ENCODE measurements at regions not wholly inside any gene's neighbourhood (a gene's known extent, or its start where the extent isn't known, plus 50 kb on each side); places are given as distances from the start of the nearest gene placed in this dataset.

- no peak for DNase-seq
These were observed 362.3 kb downstream of the GATA3 start for GRCh38 chr10:8416760-8417159.

- no peak for DNase-seq
These were observed 363.1 kb downstream of the GATA3 start for GRCh38 chr10:8417631-8418030.

GRCh38 chr10:8418631-8419030 is 364.1 kb downstream of the GATA3 start:
- DNase-seq, result no peak

- DNase-seq, result no peak
These were observed 365.7 kb downstream of the GATA3 start for GRCh38 chr10:8420182-8420581.

- no peak for DNase-seq
These were observed 370.2 kb downstream of the GATA3 start for GRCh38 chr10:8424555-8425211.

- no peak for DNase-seq
These were observed 374.2 kb downstream of the GATA3 start for GRCh38 chr10:8428654-8429053.

GRCh38 chr10:8430321-8430720 is 375.8 kb downstream of the GATA3 start:
- no peak for DNase-seq

GRCh38 chr10:8431511-8431910 is 377.0 kb downstream of the GATA3 start:
- DNase-seq, result no peak

- no peak for DNase-seq
These were observed 380.9 kb downstream of the GATA3 start for GRCh38 chr10:8435186-8436055.

GRCh38 chr10:8437896-8438295 is 383.4 kb downstream of the GATA3 start:
- DNase-seq, result no peak

- DNase-seq, result no peak
These were observed 384.1 kb downstream of the GATA3 start for GRCh38 chr10:8438603-8439002.

- no peak for DNase-seq
These were observed 384.6 kb downstream of the GATA3 start for GRCh38 chr10:8439040-8439439.

- peak in 1 of 58 donors; percentile 1 for DNase-seq
These were observed 390.1 kb downstream of the GATA3 start for GRCh38 chr10:8444630-8445029.

GRCh38 chr10:8445353-8445752 is 390.9 kb downstream of the GATA3 start:
- no peak for DNase-seq

- DNase-seq, result no peak
These were observed 395.4 kb downstream of the GATA3 start for GRCh38 chr10:8449909-8450308.

GRCh38 chr10:8453587-8453986 is 399.1 kb downstream of the GATA3 start:
- no peak for DNase-seq

GRCh38 chr10:8454357-8454756 is 399.9 kb downstream of the GATA3 start:
- DNase-seq, result no peak

GRCh38 chr10:8455181-8455580 is 400.7 kb downstream of the GATA3 start:
- no peak for DNase-seq

GRCh38 chr10:8456386-8456785 is 401.9 kb downstream of the GATA3 start:
- no peak for DNase-seq

GRCh38 chr10:8460626-8461025 is 406.1 kb downstream of the GATA3 start:
- no peak for DNase-seq

- no peak for DNase-seq
These were observed 408.1 kb downstream of the GATA3 start for GRCh38 chr10:8462565-8462964.

- DNase-seq, result peak in 24 of 58 donors; percentile 0 to 79 (median 10)
These were observed 409.4 kb downstream of the GATA3 start for GRCh38 chr10:8463853-8464252.

GRCh38 chr10:8468477-8468876 is 414.0 kb downstream of the GATA3 start:
- DNase-seq, result no peak
